ENCODE measurements at regions not wholly inside any gene's neighbourhood (a gene's known extent, or its start where the extent isn't known, plus 50 kb on each side); places are given as distances from the start of the nearest gene placed in this dataset.

GRCh38 chr18:70422391-70422965, 133.6 kb downstream of the SOCS6 start:
- TF ChIP-seq POLR2AphosphoS5 (IDR thresholded peaks at IDR 0.05; ENCODE audit: low read depth, low read length) = no peak
- no peak for TF ChIP-seq POLR2A (IDR thresholded peaks at IDR 0.05; ENCODE audit: low read depth, low read length)
- TF ChIP-seq TAF1 (IDR thresholded peaks at IDR 0.05; ENCODE audit: low read depth, low read length) = no peak
- no peak for TF ChIP-seq SPI1 (IDR thresholded peaks at IDR 0.05; ENCODE audit: low read depth, low read length)

All from GM12891 (cell line).